ENCODE measurements at regions not wholly inside any gene's neighbourhood (a gene's known extent, or its start where the extent isn't known, plus 50 kb on each side); places are given as distances from the start of the nearest gene placed in this dataset.

DNA sequence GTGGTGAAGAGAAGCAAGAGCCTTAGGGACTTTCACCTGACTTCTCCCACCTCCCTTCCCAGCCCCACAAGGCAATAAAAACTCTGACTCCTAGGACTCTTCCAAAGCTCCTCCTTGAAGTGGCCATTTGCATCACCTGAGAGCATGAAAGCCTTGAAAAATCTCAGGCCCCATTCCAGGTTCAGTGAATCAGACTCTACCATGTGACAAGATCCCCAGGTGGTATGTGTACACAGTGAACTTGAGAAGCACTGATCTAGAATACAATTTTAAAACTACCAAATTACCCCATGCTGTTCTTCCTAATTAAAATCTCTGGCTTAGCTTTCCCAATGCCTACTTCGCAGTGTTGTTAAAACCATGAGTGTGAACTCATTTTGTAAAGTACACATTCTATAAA is 195.1 kb upstream of the SAMSN1 start:
- DNase-seq = peak; percentile 1 to 35
- no TSS peak for BruUV-seq (replicated peaks)
- H3K4me3 ChIP-seq = no peak overlapping the region
- peaks cover 7% of the 10 kb centered on the region; the same call in 1 of the 2 replicates for H3K4me1 ChIP-seq (replicated peaks; ENCODE audit: insufficient read depth)
- ChIA-PET CTCF (interaction anchor here (0.7 kb wide), 1 partner anchor 425 kb away, joined by 3 read pairs; no protein-coding TSS in a partner anchor), POLR2A (ENCODE audit: unreplicated experiment) (no interaction called here)
- H3K36me3 ChIP-seq (ENCODE audit: low read depth) = no peaks in the 10 kb centered on the region
- no peaks in the 10 kb centered on the region for H3K79me2 ChIP-seq (ENCODE audit: low read depth)
- no peaks in the 10 kb centered on the region for H4K20me1 ChIP-seq (ENCODE audit: insufficient read depth)
- no peak overlapping the region for H2AFZ ChIP-seq
- H3K27ac ChIP-seq = no peak overlapping the region
- intact Hi-C loops (cut with micrococcal nuclease; ENCODE audit: unreplicated experiment) = loop anchor here (5.0 kb wide), 1 partner anchor 121 kb away; no protein-coding TSS in a partner anchor
- no peak overlapping the region for H3K4me2 ChIP-seq
- H3K9me2 ChIP-seq (ENCODE audit: insufficient read depth) = no peaks in the 10 kb centered on the region
- H3K27me3 ChIP-seq (ENCODE audit: insufficient read depth, low read depth) = no peaks in the 10 kb centered on the region
- no peak for TF ChIP-seq EZH2 (IDR thresholded peaks at IDR 0.05; ENCODE audit: low read depth)
- TF ChIP-seq, protein P1, sequence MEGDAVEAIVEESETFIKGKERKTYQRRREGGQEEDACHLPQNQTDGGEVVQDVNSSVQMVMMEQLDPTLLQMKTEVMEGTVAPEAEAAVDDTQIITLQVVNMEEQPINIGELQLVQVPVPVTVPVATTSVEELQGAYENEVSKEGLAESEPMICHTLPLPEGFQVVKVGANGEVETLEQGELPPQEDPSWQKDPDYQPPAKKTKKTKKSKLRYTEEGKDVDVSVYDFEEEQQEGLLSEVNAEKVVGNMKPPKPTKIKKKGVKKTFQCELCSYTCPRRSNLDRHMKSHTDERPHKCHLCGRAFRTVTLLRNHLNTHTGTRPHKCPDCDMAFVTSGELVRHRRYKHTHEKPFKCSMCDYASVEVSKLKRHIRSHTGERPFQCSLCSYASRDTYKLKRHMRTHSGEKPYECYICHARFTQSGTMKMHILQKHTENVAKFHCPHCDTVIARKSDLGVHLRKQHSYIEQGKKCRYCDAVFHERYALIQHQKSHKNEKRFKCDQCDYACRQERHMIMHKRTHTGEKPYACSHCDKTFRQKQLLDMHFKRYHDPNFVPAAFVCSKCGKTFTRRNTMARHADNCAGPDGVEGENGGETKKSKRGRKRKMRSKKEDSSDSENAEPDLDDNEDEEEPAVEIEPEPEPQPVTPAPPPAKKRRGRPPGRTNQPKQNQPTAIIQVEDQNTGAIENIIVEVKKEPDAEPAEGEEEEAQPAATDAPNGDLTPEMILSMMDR (conservative IDR thresholded peaks at IDR 0.05) = no peak
- no peaks in the 10 kb centered on the region for H3F3A ChIP-seq (ENCODE audit: insufficient read depth, low read depth)
- H3K9me3 ChIP-seq (ENCODE audit: insufficient read depth, low read depth) = no peaks in the 10 kb centered on the region; the same call in 1 of the 2 replicates

DNA sequence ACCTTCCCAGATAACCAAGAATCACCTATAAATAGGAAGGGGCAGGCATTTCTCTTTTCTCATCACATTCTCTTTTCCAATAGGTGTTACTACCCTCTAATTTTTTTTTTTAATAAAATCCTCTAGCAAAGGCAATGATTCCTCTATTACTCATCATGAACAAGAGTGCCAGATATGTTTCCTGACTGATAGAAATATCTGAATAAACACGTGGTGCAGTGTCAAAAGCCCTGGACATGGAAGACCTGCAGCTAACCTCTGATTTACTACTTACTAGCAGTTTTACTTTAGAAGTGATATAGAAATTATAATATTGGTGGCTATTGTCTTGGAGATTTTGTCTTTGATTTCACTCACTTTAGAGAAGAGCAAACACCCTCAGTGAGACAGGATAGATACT is 194.6 kb upstream of the SAMSN1 start:
- no peak for TF ChIP-seq EZH2 (IDR thresholded peaks at IDR 0.05; ENCODE audit: low read depth)
- TF ChIP-seq, protein P1 (conservative IDR thresholded peaks at IDR 0.05) = no peak
- DNase-seq = no peak
- ChIA-PET POLR2A (ENCODE audit: unreplicated experiment) (no interaction called here), CTCF (interaction anchor here (0.7 kb wide), 1 partner anchor 425 kb away, joined by 3 read pairs; no protein-coding TSS in a partner anchor)
- intact Hi-C loops (cut with micrococcal nuclease; ENCODE audit: unreplicated experiment) = loop anchor here (5.0 kb wide), 1 partner anchor 122 kb away; no protein-coding TSS in a partner anchor
- H4K20me1 ChIP-seq (ENCODE audit: insufficient read depth) = no peaks in the 10 kb centered on the region
- H3K4me2 ChIP-seq = no peak overlapping the region
- no peaks in the 10 kb centered on the region for H3K27me3 ChIP-seq (ENCODE audit: insufficient read depth, low read depth)
- no TSS peak for BruUV-seq (replicated peaks)
- no peak overlapping the region for H3K4me3 ChIP-seq
- H3K9me3 ChIP-seq (ENCODE audit: insufficient read depth, low read depth) = no peaks in the 10 kb centered on the region; the same call in 1 of the 2 replicates
- no peak overlapping the region for H2AFZ ChIP-seq
- no peaks in the 10 kb centered on the region for H3F3A ChIP-seq (ENCODE audit: insufficient read depth, low read depth)
- H3K9me2 ChIP-seq (ENCODE audit: insufficient read depth) = no peaks in the 10 kb centered on the region
- no peaks in the 10 kb centered on the region for H3K79me2 ChIP-seq (ENCODE audit: low read depth)
- peaks cover 7% of the 10 kb centered on the region; the same call in 1 of the 2 replicates for H3K4me1 ChIP-seq (replicated peaks; ENCODE audit: insufficient read depth)
- no peaks in the 10 kb centered on the region for H3K36me3 ChIP-seq (ENCODE audit: low read depth)
- no peak overlapping the region for H3K27ac ChIP-seq

DNA sequence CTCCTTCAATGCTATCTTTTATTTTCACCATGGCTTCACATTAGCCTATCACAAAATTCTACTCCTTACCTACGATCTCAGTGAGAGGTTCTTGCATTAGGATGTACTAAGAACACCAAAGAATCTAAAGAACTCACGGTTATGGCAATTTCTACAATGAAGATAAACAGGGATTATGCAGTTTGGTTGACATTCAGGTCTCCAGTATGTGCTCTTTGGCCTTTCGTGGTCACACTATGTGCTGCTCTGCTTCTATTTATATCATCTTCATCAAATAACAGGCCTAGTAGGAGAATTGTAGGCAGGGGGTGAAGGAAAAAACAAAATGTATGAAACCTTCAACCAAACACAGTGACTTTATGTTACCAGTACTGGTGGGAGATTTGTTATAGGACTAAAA is 194.0 kb upstream of the SAMSN1 start:
- Histone ChIP-seq H4K20me1 (ENCODE audit: insufficient read depth) (no peaks in the 10 kb centered on the region), H3K36me3 (ENCODE audit: low read depth) (no peaks in the 10 kb centered on the region), H3K79me2 (ENCODE audit: low read depth) (no peaks in the 10 kb centered on the region), H3K4me3 (no peak overlapping the region), H3K9me2 (ENCODE audit: insufficient read depth) (no peaks in the 10 kb centered on the region), H3F3A (ENCODE audit: insufficient read depth, low read depth) (no peaks in the 10 kb centered on the region), H3K9me3 (ENCODE audit: insufficient read depth, low read depth) (no peaks in the 10 kb centered on the region; the same call in 1 of the 2 replicates), H3K4me1 (replicated peaks; ENCODE audit: insufficient read depth) (peaks cover 7% of the 10 kb centered on the region; the same call in 1 of the 2 replicates), H3K27ac (no peak overlapping the region), H2AFZ (no peak overlapping the region), H3K27me3 (ENCODE audit: insufficient read depth, low read depth) (no peaks in the 10 kb centered on the region), H3K4me2 (no peak overlapping the region)
- CTCF ChIA-PET = no interaction called here
- no peak for TF ChIP-seq EZH2 (IDR thresholded peaks at IDR 0.05; ENCODE audit: low read depth)
- TF ChIP-seq, protein P1 (conservative IDR thresholded peaks at IDR 0.05) = no peak
- DNase-seq = no peak
- intact Hi-C loops (cut with micrococcal nuclease; ENCODE audit: unreplicated experiment) = loop anchor here (5.0 kb wide), 1 partner anchor 122 kb away; no protein-coding TSS in a partner anchor
- no TSS peak for BruUV-seq (replicated peaks)
- POLR2A ChIA-PET (ENCODE audit: unreplicated experiment) = no interaction called here
